Retina (tissue), 1 donor: ENCODE measurements at regions not wholly inside any gene's neighbourhood (a gene's known extent, or its start where the extent isn't known, plus 50 kb on each side); places are given as distances from the start of the nearest gene placed in this dataset.
"Not testable (repeated sequence)": the region's sequence is repeated elsewhere in the genome, so short reads cannot be mapped to it uniquely, and the experiment has no call there.

Experiments used
- DNase-seq: peaks from one replicate; pipeline ENCODE4 v3.0.0-alpha.2; 2016

DNA sequence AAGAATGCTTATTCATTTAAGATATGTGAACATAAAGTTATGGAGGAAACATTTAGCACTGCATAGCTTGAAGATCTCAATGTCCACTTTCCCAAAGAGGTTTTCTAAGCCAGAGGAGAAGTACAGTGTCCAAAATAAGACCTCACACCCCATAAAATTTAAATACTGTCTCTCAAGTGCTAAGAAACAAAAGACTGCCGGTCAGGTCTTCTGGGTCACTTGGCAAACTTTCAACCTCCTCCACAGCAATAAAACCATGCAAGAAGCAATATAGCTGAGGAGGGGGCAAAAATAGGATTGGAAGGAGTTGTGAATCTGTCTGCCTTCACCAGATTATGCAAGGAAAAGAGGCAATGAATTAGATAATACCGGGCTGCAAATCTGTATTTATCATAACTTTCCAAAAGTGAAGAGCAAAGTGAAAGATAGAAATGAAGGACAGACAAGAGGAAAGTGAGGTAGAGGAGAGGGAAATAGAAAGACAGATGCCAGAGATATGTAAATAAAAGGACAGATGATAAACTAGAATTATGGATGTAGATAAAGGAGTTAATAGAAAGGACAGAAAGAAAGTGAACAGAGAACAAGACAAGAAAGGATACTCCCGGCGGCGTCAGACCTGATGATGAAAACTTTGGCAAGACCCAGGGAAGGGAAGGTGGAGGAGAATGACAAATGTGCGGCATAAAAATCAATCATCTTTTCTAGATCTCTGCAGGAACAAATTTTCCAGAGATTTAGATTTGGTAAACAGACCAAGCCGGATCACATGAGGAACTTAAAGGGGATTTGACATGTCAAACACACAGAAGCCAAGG, 152.7 kb upstream of the FAM241A start:
- no peak for DNase-seq

GRCh38 chr4:111994392-111994791, 150.9 kb upstream of the FAM241A start:
- DNase-seq: no peak

DNA sequence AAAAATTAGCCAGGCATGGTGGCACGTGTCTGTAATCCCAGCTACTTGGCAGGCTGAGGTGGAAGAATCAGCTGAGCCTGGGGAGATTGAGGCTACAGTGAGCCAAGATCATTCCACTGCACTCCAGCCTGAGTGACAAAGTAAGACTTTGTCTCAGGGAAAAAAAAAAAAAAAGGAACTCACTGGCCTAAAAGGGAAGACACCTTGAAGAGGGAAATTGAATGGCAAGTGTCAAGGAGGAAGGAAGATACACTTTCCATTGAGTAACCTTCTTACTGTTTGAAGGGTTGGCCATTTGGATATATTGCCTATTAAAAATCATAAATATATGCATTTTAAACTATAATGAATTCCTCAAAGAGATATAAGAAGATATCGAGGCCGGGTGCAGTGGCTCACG, 147.5 kb upstream of the FAM241A start:
- no peak for DNase-seq

- no peak for DNase-seq
These were observed 145.5 kb upstream of the FAM241A start for GRCh38 chr4:111999801-112000200.

- no peak for DNase-seq
These were observed 144.2 kb upstream of the FAM241A start for GRCh38 chr4:112001041-112001440.

DNA sequence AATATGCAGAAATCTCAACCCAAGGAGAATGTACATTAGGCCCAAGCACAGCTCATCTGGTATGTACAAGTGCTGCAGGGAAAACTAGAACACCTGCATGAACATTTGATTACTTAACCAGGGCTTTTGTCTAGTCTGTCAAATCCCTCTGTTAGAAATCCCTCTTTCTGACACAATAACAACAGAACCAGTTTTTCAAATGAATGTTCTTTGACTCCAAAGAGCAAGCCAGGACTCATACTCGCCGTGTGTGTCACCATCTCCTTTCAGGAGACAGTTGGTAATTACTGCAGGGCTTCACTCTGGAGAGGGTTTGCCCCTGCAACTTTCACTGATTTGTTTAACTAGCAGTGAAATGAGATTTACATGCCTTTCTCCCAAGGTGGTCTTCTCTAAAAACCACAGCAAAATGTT, 143.0 kb upstream of the FAM241A start:
- DNase-seq: no peak

DNA sequence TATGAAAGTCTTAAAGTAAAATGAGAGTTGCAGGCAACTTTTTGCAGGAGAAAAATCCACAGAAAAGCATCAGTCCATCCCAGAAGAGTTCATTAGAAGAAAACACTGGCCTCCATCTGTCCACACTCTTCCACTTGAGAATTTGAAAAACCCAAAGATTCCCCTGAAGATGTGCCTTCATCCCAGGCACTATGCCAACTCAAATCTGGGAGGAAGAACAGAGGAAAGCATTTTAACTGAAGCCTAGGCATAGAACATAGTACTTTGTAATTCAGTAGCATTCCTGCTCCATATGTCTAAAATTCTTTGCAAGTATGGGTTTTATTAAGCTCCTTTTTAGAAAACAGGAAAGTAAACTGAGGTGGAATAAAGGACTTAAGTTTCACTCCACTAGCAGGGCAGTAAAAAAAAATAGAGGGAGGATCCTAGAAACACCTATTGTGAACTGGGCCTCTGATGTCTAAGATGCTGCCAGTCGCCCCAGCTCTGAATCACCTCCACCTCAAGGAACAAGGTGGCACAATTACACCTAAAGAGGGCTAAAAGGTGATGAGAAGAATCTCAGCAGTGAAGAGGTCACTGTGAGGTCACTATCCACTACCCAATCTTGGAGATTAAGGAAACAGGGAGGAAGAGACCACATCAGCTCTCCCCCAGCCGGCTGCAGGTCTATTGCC, 141.9 kb upstream of the FAM241A start:
- DNase-seq: no peak

- DNase-seq: no peak
These were observed 140.2 kb upstream of the FAM241A start for GRCh38 chr4:112005027-112005426.

DNA sequence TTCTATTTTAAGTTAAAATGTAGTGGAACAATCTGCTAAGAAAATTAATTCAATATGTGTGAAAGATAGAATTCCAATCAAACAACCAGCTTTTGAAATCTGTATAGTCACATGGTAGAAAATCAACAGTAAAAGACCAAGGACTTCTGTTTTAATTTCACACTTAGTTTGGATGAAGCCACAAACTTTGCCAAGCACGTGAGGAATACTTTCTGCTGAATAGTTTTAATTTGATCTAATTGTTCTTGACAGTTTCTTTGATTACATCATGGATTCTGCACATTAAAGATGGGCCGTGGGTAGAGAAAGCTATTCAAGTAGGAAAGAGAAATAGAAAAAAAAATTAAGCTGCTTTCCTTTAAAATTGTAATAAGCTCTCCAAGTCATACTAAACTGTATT, 137.9 kb upstream of the FAM241A start:
- DNase-seq: no peak

DNA sequence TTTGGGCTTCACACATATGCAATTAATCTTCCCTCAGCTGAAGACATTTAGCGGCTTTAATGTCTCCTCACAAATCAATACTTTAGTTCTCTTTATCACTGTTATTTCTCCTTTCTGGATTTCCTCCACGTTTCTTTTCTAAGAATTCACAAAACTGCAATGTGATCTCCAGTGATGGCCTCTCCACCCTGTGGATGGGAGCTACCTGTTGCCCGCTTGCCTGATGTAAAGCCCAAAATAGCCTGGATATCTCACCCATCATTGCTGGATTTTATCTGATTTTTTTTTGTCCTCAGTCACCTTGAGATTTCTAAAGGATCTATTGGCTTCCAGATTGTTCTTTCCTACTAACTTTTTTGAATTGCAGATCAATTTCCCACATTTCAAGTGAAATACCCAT, 129.3 kb upstream of the FAM241A start:
- no peak for DNase-seq

DNA sequence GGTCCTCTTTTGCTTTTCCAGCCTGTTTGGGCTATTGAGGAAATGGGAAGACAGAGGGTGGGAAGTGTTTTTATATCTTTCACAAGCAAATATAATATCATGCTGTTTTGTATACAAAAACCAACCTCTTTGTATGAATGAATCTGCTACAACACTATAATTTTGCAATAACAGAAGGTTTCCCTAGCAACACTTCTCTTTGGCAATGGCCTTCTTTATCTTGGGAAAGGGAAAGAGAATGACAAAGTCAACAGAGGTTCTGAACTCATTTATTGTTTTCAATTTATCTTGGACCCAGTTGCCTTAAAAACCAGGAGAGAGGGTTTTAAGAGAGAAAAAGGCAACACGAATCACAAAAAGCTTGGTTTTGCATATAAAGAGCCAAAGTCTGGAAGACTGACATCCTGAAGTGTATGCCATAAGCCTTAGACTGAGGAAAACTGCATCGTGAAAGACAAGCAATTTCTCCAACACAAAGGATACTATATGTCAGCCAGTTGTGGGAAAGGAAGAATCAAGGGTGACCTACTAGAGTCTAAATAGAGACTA, 121.8 kb upstream of the FAM241A start:
- DNase-seq: no peak

- no peak for DNase-seq
These were observed 119.2 kb upstream of the FAM241A start for GRCh38 chr4:112026058-112026457.

DNA sequence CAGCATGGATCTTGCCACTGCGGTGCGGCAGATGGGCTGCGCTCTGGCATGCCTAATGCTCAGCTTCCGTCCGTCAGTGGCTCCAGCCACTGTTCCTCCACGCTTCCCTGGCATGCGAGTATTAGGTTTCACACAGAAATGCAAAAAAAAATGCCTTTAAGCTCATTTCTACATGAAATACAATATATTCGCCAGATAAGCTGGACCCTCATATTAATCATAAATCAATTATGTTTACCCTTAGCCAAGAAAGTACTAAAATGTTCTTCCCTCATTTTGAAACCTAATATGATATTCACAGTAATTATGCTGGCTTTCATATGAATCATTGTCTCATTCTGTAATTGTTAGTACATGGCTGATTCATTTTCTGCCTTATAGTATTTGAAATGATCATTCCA, 115.5 kb upstream of the FAM241A start:
- DNase-seq: peak; percentile 13

GRCh38 chr4:112031712-112032328, 113.4 kb upstream of the FAM241A start:
- peak; percentile 51 for DNase-seq

DNA sequence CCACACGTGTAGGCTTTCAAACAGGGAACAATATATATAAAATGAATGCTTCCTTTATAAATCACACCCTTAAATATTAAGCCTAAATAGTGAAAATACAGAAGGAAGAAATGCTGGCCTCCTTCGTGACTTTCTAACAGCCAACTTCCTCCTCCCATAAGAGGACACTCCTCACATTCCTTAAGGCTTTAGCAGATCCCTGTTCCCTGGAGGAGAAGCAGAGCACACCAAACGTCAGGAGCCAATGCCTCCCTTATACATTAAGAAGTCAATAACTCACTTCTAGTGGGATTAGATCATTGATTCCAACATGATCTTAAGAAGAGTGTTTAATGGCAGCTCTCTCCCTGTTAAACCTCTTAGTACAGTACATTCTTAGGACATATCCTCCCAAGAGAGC, 108.4 kb upstream of the FAM241A start:
- no peak for DNase-seq

- no peak for DNase-seq
These were observed 106.4 kb upstream of the FAM241A start for GRCh38 chr4:112038861-112039260.

- not testable (repeated sequence) for DNase-seq
These were observed 96.1 kb upstream of the FAM241A start for GRCh38 chr4:112049119-112049518.

DNA sequence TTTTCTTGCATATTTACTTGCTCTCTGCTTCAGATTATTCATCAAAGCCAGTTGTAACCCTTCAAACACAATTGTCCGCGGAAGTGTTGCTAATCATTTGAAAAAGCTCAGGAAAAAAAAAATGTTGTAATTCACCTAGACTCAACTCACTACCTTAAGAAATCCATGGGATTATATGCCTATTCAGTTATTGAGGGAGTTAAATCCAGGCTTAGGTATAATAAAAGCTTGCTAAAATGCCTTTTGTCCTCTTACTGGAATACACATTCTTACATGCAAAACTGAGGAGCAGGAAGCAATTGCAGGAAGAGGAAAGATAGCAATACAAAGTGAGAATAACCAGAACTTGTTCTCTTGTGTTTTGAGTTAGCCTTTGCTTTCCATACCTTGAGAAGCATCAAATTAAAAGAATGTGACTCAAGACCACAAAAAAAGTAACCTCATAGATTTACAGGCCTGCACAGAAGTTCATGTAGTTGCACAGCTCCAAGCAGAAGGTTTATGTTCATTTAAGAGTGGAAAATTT, 91.4 kb upstream of the FAM241A start:
- DNase-seq: no peak

DNA sequence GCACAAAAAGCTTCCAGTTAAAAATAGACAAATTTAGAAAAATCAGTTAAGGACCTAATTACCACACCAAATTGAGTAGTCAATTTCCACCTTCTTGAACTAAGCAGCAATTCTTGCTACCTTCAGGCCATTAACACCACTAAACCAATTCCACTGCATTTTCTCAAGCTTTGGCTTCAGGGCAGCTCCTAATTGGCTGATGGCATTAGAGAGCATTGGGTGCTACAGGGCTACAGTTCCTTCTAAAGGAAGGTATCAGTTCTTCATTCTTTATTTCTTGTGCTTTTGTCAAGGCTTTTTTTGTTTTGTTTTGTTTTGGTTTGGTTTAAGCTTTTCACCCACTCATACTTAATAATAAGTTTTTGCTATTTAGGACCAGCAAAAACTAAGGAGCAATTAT, 90.2 kb upstream of the FAM241A start:
- DNase-seq: no peak

GRCh38 chr4:112057470-112057869, 87.8 kb upstream of the FAM241A start:
- no peak for DNase-seq

GRCh38 chr4:112058433-112058832, 86.8 kb upstream of the FAM241A start:
- DNase-seq: no peak

GRCh38 chr4:112060212-112060611, 85.0 kb upstream of the FAM241A start:
- no peak for DNase-seq

DNA sequence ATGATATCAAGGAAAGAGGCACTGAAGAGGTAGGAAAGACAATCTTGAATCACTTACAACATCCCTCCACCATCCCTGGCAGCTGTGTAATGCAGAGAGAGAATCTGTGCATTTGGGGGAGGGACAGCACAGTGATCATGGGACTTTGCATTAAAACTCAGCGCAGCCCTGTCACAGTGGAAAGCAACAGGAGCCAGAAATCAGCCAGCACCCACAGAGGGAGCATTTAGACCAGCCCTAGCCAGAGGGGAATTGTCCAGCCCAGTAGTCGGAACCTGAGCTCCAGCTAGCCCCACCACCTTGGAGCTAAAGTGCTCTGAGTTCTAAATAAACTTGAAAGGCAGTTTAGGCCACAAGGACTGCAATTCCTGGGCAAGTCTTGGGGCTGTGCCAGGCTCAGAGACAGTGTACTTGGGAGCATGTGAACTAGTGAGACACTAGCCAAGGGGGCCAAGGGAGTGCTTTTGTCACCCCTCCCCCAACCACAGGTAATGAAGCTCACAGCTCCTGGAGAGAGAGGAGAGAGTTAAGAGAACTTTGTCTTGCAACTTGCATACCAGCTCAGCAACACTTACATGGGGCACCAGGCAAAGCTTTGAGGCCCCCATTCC, 83.9 kb upstream of the FAM241A start:
- DNase-seq: no peak
